Type B pancreatic cell (in vitro differentiated cells): ENCODE measurements at regions not wholly inside any gene's neighbourhood (a gene's known extent, or its start where the extent isn't known, plus 50 kb on each side); places are given as distances from the start of the nearest gene placed in this dataset.

Source experiments
- DNase-seq: peaks from one replicate; pipeline ENCODE4 v3.0.0; 2021; ENCODE audit warnings: mixed read lengths; ENCODE audit not compliant: unreplicated experiment; ENCODE audit errors: extremely low spot score
- H3K27ac Mint-ChIP-seq: 2 replicates; pipeline ENCODE4 v1.8.0; 2021; ENCODE audit warnings: mild to moderate bottlenecking, mixed read lengths
- H3K27me3 Mint-ChIP-seq: 2 replicates; pipeline ENCODE4 v1.8.0; 2021; ENCODE audit warnings: mixed read lengths
- H3K36me3 Mint-ChIP-seq: 2 replicates; pipeline ENCODE4 v1.8.0; 2021; ENCODE audit warnings: mixed read lengths
- H3K4me1 Mint-ChIP-seq: one replicate; pipeline ENCODE4 v1.8.0; 2021; ENCODE audit warnings: mixed read lengths; ENCODE audit not compliant: unreplicated experiment
- H3K4me3 Mint-ChIP-seq: 2 replicates; pipeline ENCODE4 v1.8.0; 2021; ENCODE audit warnings: mild to moderate bottlenecking, mixed read lengths
- H3K9me3 Mint-ChIP-seq: 2 replicates; pipeline ENCODE4 v1.8.0; 2021; ENCODE audit warnings: mixed read lengths
- CTCF ChIP-seq: fragments of 200-600 bp; sonication (generic); conservative IDR thresholded peaks from 2 replicates; pipeline ENCODE4 v1.5.0; 2021; ENCODE audit warnings: antibody characterized with exemption, mild to moderate bottlenecking

- H3K27ac Mint-ChIP-seq: no peak overlapping the region
- no peak for DNase-seq
- no peak overlapping the region for H3K4me3 Mint-ChIP-seq
- H3K4me1 Mint-ChIP-seq: peaks cover 3% of the 10 kb centered on the region
- H3K9me3 Mint-ChIP-seq: peaks cover 4% of the 10 kb centered on the region
- no peaks in the 10 kb centered on the region for H3K36me3 Mint-ChIP-seq
- no peaks in the 10 kb centered on the region for H3K27me3 Mint-ChIP-seq
- TF ChIP-seq CTCF: no peak
These were observed 1937.1 kb upstream of the WWC1 start for GRCh38 chr5:166354332-166354731.

- H3K27ac Mint-ChIP-seq: no peak overlapping the region
- H3K36me3 Mint-ChIP-seq: no peaks in the 10 kb centered on the region
- TF ChIP-seq CTCF: no peak
These were observed 1935.3 kb upstream of the WWC1 start for GRCh38 chr5:166356096-166356495.

GRCh38 chr5:166358127-166358830 is 1933.2 kb upstream of the WWC1 start:
- TF ChIP-seq CTCF: no peak
- H3K27ac Mint-ChIP-seq: no peak overlapping the region
- peaks cover 19% of the 10 kb centered on the region for H3K9me3 Mint-ChIP-seq
- H3K4me1 Mint-ChIP-seq: peaks cover 4% of the 10 kb centered on the region
- no peaks in the 10 kb centered on the region for H3K27me3 Mint-ChIP-seq
- no peak overlapping the region for H3K4me3 Mint-ChIP-seq
- H3K36me3 Mint-ChIP-seq: peaks cover 4% of the 10 kb centered on the region
- no peak for DNase-seq

More at GRCh38 chr5:166356096-166356495, 1935.3 kb upstream of the WWC1 start:
- peaks cover 14% of the 10 kb centered on the region for H3K9me3 Mint-ChIP-seq
- H3K4me1 Mint-ChIP-seq: no peaks in the 10 kb centered on the region
- H3K4me3 Mint-ChIP-seq: no peak overlapping the region
- H3K27me3 Mint-ChIP-seq: no peaks in the 10 kb centered on the region
- DNase-seq: no peak

GRCh38 chr5:166363087-166363760 is 1928.2 kb upstream of the WWC1 start:
- no peak overlapping the region for H3K27ac Mint-ChIP-seq

GRCh38 chr5:166365164-166365563 is 1926.3 kb upstream of the WWC1 start:
- no peak overlapping the region for H3K27ac Mint-ChIP-seq
- H3K4me1 Mint-ChIP-seq: peaks cover 20% of the 10 kb centered on the region
- H3K36me3 Mint-ChIP-seq: peaks cover 4% of the 10 kb centered on the region
- H3K9me3 Mint-ChIP-seq: peaks cover 6% of the 10 kb centered on the region
- no peak overlapping the region for H3K4me3 Mint-ChIP-seq
- DNase-seq: no peak
- TF ChIP-seq CTCF: no peak
- no peaks in the 10 kb centered on the region for H3K27me3 Mint-ChIP-seq

More at GRCh38 chr5:166363087-166363760, 1928.2 kb upstream of the WWC1 start:
- Mint-ChIP-seq H3K4me1 (peaks cover 10% of the 10 kb centered on the region), H3K9me3 (peaks cover 19% of the 10 kb centered on the region), H3K4me3 (no peak overlapping the region), H3K36me3 (peaks cover 4% of the 10 kb centered on the region), H3K27me3 (no peaks in the 10 kb centered on the region)
- TF ChIP-seq CTCF: no peak
- DNase-seq: no peak
